ENCODE measurements at regions not wholly inside any gene's neighbourhood (a gene's known extent, or its start where the extent isn't known, plus 50 kb on each side); places are given as distances from the start of the nearest gene placed in this dataset.

DNA sequence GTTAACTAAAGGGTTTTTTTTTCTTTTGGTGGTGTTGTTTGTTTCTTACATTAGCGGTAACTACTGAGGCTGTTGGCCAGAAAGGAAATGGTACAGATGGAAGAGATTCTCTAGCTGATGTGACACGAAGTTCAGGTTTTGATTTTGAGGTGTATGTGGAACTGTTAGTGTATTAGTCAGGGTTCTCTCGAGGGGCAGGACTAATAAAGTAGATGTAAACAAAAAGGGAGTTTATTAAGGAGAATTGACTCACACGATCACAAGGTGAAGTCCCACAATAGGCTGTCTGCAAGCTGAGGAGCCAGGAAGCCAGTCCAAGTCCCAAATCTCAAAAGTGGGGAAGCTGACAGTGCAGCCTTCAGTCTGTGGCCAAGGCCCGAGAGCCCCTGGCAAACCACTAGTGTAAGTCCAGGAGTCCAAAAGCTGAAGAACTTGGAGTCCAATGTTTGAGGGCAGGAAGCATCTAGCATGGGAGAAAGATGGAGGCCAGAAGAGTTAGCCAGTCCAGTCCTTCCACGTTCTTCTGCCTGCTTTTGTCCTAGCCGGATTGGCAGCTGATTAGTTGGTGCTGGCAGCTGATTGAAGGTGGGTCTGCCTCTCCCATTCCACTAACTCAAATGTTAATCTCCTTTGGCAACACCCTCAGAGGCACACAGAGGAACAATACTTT is 577.6 kb downstream of the EFNB2 start:
- intact Hi-C loops (cut with DNase I): no loop called here
- WGBS, 4 donors: 70 to 79% (median 76%) methylated on average over 6 to 7 of the region's 7 CpGs

GRCh38 chr13:105956921-105957320 is 578.5 kb downstream of the EFNB2 start:
- no peaks in the 10 kb centered on the region for H3K27me3 ChIP-seq
- no peak overlapping the region for H3K27ac ChIP-seq
- WGBS, 4 donors: 68 to 72% (median 71%) methylated on average over 6 of the region's 6 CpGs
- no peaks in the 10 kb centered on the region for H3K4me1 ChIP-seq (replicated peaks in 1 of 2)
- H3K4me3 ChIP-seq: no peak overlapping the region
- intact Hi-C loops (cut with DNase I): no loop called here
- H3K9me3 ChIP-seq (replicated peaks in 1 of 3): no peaks in the 10 kb centered on the region
- DNase-seq: no peak
- no peaks in the 10 kb centered on the region for H3K36me3 ChIP-seq (replicated peaks in 1 of 2)
- no peak for TF ChIP-seq POLR2A (IDR thresholded peaks at IDR 0.05)
- TF ChIP-seq, protein P1, sequence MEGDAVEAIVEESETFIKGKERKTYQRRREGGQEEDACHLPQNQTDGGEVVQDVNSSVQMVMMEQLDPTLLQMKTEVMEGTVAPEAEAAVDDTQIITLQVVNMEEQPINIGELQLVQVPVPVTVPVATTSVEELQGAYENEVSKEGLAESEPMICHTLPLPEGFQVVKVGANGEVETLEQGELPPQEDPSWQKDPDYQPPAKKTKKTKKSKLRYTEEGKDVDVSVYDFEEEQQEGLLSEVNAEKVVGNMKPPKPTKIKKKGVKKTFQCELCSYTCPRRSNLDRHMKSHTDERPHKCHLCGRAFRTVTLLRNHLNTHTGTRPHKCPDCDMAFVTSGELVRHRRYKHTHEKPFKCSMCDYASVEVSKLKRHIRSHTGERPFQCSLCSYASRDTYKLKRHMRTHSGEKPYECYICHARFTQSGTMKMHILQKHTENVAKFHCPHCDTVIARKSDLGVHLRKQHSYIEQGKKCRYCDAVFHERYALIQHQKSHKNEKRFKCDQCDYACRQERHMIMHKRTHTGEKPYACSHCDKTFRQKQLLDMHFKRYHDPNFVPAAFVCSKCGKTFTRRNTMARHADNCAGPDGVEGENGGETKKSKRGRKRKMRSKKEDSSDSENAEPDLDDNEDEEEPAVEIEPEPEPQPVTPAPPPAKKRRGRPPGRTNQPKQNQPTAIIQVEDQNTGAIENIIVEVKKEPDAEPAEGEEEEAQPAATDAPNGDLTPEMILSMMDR (IDR thresholded peaks at IDR 0.05): no peak

More for the DNA sequence above, 577.6 kb downstream of the EFNB2 start:
- H3K9me3 ChIP-seq (replicated peaks in 1 of 3): no peaks in the 10 kb centered on the region
- no peak for TF ChIP-seq POLR2A (IDR thresholded peaks at IDR 0.05)
- TF ChIP-seq, protein P1 (IDR thresholded peaks at IDR 0.05): no peak
- no peak for DNase-seq
- H3K4me3 ChIP-seq: no peak overlapping the region
- H3K27me3 ChIP-seq: no peaks in the 10 kb centered on the region
- no peak overlapping the region for H3K27ac ChIP-seq
- H3K36me3 ChIP-seq (replicated peaks in 1 of 2): no peaks in the 10 kb centered on the region
- no peaks in the 10 kb centered on the region for H3K4me1 ChIP-seq (replicated peaks in 1 of 2)

GRCh38 chr13:105952973-105953290 is 582.5 kb downstream of the EFNB2 start:
- no peak overlapping the region for H3K4me3 ChIP-seq

GRCh38 chr13:105952233-105952972 is 583.1 kb downstream of the EFNB2 start:
- no peaks in the 10 kb centered on the region for H3K9me3 ChIP-seq (replicated peaks in 1 of 3)
- no peaks in the 10 kb centered on the region for H3K27me3 ChIP-seq

More at GRCh38 chr13:105952973-105953290, 582.5 kb downstream of the EFNB2 start:
- H3K27ac ChIP-seq: no peak overlapping the region
- no peaks in the 10 kb centered on the region for H3K9me3 ChIP-seq (replicated peaks in 1 of 3)
- no peak for TF ChIP-seq POLR2A (IDR thresholded peaks at IDR 0.05)
- TF ChIP-seq, protein P1 (IDR thresholded peaks at IDR 0.05): no peak
- H3K27me3 ChIP-seq: no peaks in the 10 kb centered on the region
- no peaks in the 10 kb centered on the region for H3K36me3 ChIP-seq (replicated peaks in 1 of 2)
- 62 to 68% (median 65%) methylated on average over 3 of the region's 3 CpGs for WGBS, 4 donors
- no peak for DNase-seq
- no peaks in the 10 kb centered on the region for H3K4me1 ChIP-seq (replicated peaks in 1 of 2)
- intact Hi-C loops (cut with DNase I): no loop called here

More at GRCh38 chr13:105952233-105952972, 583.1 kb downstream of the EFNB2 start:
- no peak overlapping the region for H3K27ac ChIP-seq
- H3K36me3 ChIP-seq (replicated peaks in 1 of 2): no peaks in the 10 kb centered on the region
- intact Hi-C loops (cut with DNase I): no loop called here
- no peaks in the 10 kb centered on the region for H3K4me1 ChIP-seq (replicated peaks in 1 of 2)
- 82 to 100% (median 88%) methylated on average over 1 of the region's 1 CpG for WGBS, 4 donors
- TF ChIP-seq, protein P1 (IDR thresholded peaks at IDR 0.05): no peak
- no peak overlapping the region for H3K4me3 ChIP-seq
- no peak for DNase-seq
